ENCODE measurements at regions not wholly inside any gene's neighbourhood (a gene's known extent, or its start where the extent isn't known, plus 50 kb on each side); places are given as distances from the start of the nearest gene placed in this dataset.

GRCh38 chr9:16996901-16997491 lies 126.5 kb upstream of the BNC2 start:
- TF ChIP-seq CTCF (IDR thresholded peaks at IDR 0.05): no peak
- no peak for TF ChIP-seq POLR2A (IDR thresholded peaks at IDR 0.05)
- no peak for TF ChIP-seq POLR2AphosphoS5 (IDR thresholded peaks at IDR 0.05; ENCODE audit: insufficient read depth in 1 of 2, low read depth in 1 of 2)

Measured in vagina (tissue), 2 donors.